NCI-H1417 treated with DMSO at 0.1 percent for 48 hours (cell line): ENCODE measurements at regions not wholly inside any gene's neighbourhood (a gene's known extent, or its start where the extent isn't known, plus 50 kb on each side); places are given as distances from the start of the nearest gene placed in this dataset.
"Not testable (repeated sequence)": the region's sequence is repeated elsewhere in the genome, so short reads cannot be mapped to it uniquely, and the experiment has no call there.

Source experiments
- DNase-seq: peaks from one replicate; lab custom pipeline; 2025; lab: John Stamatoyannopoulos, UW

- not testable (repeated sequence) for DNase-seq
Measured at GRCh38 chr10:55899472-55900147, 461.4 kb downstream of the ZWINT start.

- no peak for DNase-seq
Measured at GRCh38 chr10:55897490-55897921, 463.6 kb downstream of the ZWINT start.

- no peak for DNase-seq
Measured at GRCh38 chr10:55892276-55892675, 468.8 kb downstream of the ZWINT start.

- DNase-seq: no peak
Measured at GRCh38 chr10:55881588-55881987, 479.5 kb downstream of the ZWINT start.

- no peak for DNase-seq
Measured at GRCh38 chr10:55873485-55873884, 487.6 kb downstream of the ZWINT start.

GRCh38 chr10:55870186-55870585, 490.9 kb downstream of the ZWINT start:
- DNase-seq: no peak

GRCh38 chr10:55867848-55868247, 493.2 kb downstream of the ZWINT start:
- DNase-seq: no peak

GRCh38 chr10:55858730-55859129, 502.3 kb downstream of the ZWINT start:
- no peak for DNase-seq

- peak; percentile 32 for DNase-seq
Measured at GRCh38 chr10:55852900-55853299, 508.2 kb downstream of the ZWINT start.

GRCh38 chr10:55837273-55837672, 523.8 kb downstream of the ZWINT start:
- DNase-seq: no peak

- no peak for DNase-seq
Measured at GRCh38 chr10:55822096-55822495, 539.0 kb downstream of the ZWINT start.

GRCh38 chr10:55820478-55820877, 540.6 kb downstream of the ZWINT start:
- no peak for DNase-seq

- no peak for DNase-seq
Measured at GRCh38 chr10:55820071-55820470, 541.0 kb downstream of the ZWINT start.

GRCh38 chr10:55813451-55814170, 547.4 kb downstream of the ZWINT start:
- no peak for DNase-seq

- DNase-seq: no peak
Measured at GRCh38 chr10:55803055-55803454, 558.0 kb downstream of the ZWINT start.

- no peak for DNase-seq
Measured at GRCh38 chr10:55801353-55801661, 559.8 kb downstream of the ZWINT start.

- no peak for DNase-seq
Measured at GRCh38 chr10:55800602-55801352, 560.3 kb downstream of the ZWINT start.

- no peak for DNase-seq
Measured at GRCh38 chr10:55793024-55793423, 568.0 kb downstream of the ZWINT start.

- not testable (repeated sequence) for DNase-seq
Measured at GRCh38 chr10:55790276-55790675, 570.8 kb downstream of the ZWINT start.

GRCh38 chr10:55786461-55787050, 574.5 kb downstream of the ZWINT start:
- no peak for DNase-seq

- DNase-seq: no peak
Measured at GRCh38 chr10:55782181-55782580, 578.9 kb downstream of the ZWINT start.

GRCh38 chr10:55766212-55766611, 594.8 kb downstream of the ZWINT start:
- no peak for DNase-seq

GRCh38 chr10:55750458-55750857, 610.6 kb downstream of the ZWINT start:
- no peak for DNase-seq
